ENCODE measurements at regions not wholly inside any gene's neighbourhood (a gene's known extent, or its start where the extent isn't known, plus 50 kb on each side); places are given as distances from the start of the nearest gene placed in this dataset.

DNA sequence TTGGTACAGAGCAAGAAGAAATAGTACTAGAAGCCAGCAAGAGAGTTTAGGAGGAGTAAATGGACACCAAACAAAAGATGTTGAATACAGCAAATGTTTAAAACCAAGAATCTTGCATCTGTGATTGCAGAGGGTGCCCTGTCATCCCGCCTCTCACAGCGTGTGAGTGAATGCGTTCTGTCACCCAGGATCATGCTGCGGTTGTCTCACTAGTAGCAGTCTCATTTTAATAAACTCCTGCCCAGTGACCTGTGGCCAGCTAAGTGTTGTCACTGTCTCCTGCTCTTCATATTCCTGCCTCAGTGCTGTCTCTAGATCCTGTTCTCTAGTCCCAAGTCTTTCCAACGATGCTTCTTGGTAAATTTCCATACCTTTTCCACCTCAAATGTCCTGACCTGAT is 584.6 kb downstream of the MCTP2 start (continued):
- TF ChIP-seq TCF7 (CRISPR knock-in tag; IDR thresholded peaks at IDR 0.05; ENCODE audit: low read depth): no peak
- no peak for TF ChIP-seq NFATC4 (CRISPR knock-in tag; IDR thresholded peaks at IDR 0.05)
- TF ChIP-seq JUN (CRISPR knock-in tag; IDR thresholded peaks at IDR 0.05): no peak
- TF ChIP-seq OVOL2 (CRISPR knock-in tag; IDR thresholded peaks at IDR 0.05; ENCODE audit: borderline replicate concordance): no peak
- TF ChIP-seq SOX15 (CRISPR knock-in tag; IDR thresholded peaks at IDR 0.05): no peak
- TF ChIP-seq CREM (CRISPR knock-in tag; IDR thresholded peaks at IDR 0.05): no peak
- TF ChIP-seq, protein P1, sequence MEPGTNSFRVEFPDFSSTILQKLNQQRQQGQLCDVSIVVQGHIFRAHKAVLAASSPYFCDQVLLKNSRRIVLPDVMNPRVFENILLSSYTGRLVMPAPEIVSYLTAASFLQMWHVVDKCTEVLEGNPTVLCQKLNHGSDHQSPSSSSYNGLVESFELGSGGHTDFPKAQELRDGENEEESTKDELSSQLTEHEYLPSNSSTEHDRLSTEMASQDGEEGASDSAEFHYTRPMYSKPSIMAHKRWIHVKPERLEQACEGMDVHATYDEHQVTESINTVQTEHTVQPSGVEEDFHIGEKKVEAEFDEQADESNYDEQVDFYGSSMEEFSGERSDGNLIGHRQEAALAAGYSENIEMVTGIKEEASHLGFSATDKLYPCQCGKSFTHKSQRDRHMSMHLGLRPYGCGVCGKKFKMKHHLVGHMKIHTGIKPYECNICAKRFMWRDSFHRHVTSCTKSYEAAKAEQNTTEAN (CRISPR knock-in tag; IDR thresholded peaks at IDR 0.05): no peak

DNA sequence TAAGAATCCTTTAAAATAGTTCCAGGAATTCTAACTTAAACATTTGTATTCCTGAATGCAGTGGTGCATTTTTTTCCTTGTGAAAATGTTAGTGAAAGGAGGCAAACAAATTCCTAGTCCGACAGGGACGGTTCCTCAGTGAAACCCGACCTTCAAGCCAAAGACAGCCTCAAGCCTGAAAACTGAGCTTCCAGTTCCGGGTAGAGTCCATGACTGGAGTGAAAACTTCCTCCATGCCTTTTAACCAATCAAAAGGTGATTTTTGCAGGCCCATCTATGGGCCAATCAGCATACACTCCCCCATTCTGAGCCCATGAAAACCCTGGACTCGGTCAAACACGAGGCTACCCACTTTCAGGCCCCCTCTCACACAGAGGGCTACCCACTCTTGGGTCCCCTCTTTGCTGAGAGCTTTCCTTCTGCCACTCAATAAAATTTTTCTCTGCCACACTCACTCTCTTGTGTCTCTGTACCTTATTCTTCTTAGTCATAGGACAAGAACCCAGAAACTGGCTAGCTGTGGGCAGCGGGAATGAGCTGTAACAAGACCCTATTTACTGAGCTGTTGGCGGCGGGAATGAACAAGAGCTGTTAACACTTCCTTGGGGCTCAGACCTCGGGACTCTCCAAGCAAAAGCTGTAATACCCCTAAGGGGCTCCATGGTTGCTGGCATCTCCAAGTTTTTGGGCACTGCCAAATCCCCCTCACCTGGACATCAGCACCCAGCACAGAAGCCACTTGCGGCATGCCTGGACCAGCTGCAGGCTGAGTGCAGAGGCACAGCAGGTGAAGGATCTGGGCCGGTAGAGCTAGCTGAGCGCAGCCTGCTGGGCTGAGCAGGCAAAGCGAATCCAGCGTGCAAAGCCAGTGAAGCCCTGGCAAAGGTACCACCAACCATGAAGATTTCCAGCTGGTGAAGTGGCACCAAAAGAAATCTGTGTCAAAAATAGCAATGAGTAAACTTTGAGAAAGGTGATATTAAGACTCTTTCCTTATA is 598.8 kb downstream of the MCTP2 start:
- ATAC-seq (peak; percentile 78), DNase-seq (ENCODE audit: low spot score) (no peak)
- ChIA-PET POLR2A (no interaction called here), CTCF (interaction anchor here (0.9 to 1.6 kb wide), 4 partner anchors 108 to 418 kb away, joined by 3 to 9 read pairs (median 4); no protein-coding TSS in a partner anchor)
- peaks cover 9% of the 10 kb centered on the region for H3K4me1 Mint-ChIP-seq
- peaks cover 2% of the 10 kb centered on the region; the same call in 1 of the 2 replicates for H3K36me3 Mint-ChIP-seq
- H3K4me3 Mint-ChIP-seq: no peak overlapping the region
- no peak overlapping the region for H3K27ac Mint-ChIP-seq
- TF ChIP-seq, protein P2, sequence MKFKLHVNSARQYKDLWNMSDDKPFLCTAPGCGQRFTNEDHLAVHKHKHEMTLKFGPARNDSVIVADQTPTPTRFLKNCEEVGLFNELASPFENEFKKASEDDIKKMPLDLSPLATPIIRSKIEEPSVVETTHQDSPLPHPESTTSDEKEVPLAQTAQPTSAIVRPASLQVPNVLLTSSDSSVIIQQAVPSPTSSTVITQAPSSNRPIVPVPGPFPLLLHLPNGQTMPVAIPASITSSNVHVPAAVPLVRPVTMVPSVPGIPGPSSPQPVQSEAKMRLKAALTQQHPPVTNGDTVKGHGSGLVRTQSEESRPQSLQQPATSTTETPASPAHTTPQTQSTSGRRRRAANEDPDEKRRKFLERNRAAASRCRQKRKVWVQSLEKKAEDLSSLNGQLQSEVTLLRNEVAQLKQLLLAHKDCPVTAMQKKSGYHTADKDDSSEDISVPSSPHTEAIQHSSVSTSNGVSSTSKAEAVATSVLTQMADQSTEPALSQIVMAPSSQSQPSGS (CRISPR knock-in tag; IDR thresholded peaks at IDR 0.05; ENCODE audit: borderline replicate concordance, low read depth): no peak
- TF ChIP-seq, protein P3, sequence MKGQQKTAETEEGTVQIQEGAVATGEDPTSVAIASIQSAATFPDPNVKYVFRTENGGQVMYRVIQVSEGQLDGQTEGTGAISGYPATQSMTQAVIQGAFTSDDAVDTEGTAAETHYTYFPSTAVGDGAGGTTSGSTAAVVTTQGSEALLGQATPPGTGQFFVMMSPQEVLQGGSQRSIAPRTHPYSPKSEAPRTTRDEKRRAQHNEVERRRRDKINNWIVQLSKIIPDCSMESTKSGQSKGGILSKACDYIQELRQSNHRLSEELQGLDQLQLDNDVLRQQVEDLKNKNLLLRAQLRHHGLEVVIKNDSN (CRISPR knock-in tag; IDR thresholded peaks at IDR 0.05): no peak
- TF ChIP-seq, protein P4, sequence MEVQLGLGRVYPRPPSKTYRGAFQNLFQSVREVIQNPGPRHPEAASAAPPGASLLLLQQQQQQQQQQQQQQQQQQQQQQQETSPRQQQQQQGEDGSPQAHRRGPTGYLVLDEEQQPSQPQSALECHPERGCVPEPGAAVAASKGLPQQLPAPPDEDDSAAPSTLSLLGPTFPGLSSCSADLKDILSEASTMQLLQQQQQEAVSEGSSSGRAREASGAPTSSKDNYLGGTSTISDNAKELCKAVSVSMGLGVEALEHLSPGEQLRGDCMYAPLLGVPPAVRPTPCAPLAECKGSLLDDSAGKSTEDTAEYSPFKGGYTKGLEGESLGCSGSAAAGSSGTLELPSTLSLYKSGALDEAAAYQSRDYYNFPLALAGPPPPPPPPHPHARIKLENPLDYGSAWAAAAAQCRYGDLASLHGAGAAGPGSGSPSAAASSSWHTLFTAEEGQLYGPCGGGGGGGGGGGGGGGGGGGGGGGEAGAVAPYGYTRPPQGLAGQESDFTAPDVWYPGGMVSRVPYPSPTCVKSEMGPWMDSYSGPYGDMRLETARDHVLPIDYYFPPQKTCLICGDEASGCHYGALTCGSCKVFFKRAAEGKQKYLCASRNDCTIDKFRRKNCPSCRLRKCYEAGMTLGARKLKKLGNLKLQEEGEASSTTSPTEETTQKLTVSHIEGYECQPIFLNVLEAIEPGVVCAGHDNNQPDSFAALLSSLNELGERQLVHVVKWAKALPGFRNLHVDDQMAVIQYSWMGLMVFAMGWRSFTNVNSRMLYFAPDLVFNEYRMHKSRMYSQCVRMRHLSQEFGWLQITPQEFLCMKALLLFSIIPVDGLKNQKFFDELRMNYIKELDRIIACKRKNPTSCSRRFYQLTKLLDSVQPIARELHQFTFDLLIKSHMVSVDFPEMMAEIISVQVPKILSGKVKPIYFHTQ (CRISPR knock-in tag; IDR thresholded peaks at IDR 0.05): no peak
- TF ChIP-seq, protein P5, sequence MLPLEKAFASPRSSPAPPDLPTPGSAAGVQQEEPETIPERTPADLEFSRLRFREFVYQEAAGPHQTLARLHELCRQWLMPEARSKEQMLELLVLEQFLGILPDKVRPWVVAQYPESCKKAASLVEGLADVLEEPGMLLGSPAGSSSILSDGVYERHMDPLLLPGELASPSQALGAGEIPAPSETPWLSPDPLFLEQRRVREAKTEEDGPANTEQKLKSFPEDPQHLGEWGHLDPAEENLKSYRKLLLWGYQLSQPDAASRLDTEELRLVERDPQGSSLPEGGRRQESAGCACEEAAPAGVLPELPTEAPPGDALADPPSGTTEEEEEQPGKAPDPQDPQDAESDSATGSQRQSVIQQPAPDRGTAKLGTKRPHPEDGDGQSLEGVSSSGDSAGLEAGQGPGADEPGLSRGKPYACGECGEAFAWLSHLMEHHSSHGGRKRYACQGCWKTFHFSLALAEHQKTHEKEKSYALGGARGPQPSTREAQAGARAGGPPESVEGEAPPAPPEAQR (CRISPR knock-in tag; IDR thresholded peaks at IDR 0.05): no peak
- TF ChIP-seq ATF1 (CRISPR knock-in tag; IDR thresholded peaks at IDR 0.05) (no peak), JAZF1 (CRISPR knock-in tag; IDR thresholded peaks at IDR 0.05) (no peak), NR3C1 (CRISPR knock-in tag; conservative IDR thresholded peaks at IDR 0.05; ENCODE audit: low read depth) (no peak), ZNF423 (CRISPR knock-in tag; IDR thresholded peaks at IDR 0.05) (no peak), RORB (CRISPR knock-in tag; IDR thresholded peaks at IDR 0.05) (no peak), RELA (CRISPR knock-in tag; IDR thresholded peaks at IDR 0.05; ENCODE audit: borderline replicate concordance) (no peak)
- TF ChIP-seq, protein P6, sequence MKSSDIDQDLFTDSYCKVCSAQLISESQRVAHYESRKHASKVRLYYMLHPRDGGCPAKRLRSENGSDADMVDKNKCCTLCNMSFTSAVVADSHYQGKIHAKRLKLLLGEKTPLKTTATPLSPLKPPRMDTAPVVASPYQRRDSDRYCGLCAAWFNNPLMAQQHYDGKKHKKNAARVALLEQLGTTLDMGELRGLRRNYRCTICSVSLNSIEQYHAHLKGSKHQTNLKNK (CRISPR knock-in tag; IDR thresholded peaks at IDR 0.05): no peak
- TF ChIP-seq, protein P7, sequence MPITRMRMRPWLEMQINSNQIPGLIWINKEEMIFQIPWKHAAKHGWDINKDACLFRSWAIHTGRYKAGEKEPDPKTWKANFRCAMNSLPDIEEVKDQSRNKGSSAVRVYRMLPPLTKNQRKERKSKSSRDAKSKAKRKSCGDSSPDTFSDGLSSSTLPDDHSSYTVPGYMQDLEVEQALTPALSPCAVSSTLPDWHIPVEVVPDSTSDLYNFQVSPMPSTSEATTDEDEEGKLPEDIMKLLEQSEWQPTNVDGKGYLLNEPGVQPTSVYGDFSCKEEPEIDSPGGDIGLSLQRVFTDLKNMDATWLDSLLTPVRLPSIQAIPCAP (CRISPR knock-in tag; IDR thresholded peaks at IDR 0.05): no peak
- TF ChIP-seq, protein P8, sequence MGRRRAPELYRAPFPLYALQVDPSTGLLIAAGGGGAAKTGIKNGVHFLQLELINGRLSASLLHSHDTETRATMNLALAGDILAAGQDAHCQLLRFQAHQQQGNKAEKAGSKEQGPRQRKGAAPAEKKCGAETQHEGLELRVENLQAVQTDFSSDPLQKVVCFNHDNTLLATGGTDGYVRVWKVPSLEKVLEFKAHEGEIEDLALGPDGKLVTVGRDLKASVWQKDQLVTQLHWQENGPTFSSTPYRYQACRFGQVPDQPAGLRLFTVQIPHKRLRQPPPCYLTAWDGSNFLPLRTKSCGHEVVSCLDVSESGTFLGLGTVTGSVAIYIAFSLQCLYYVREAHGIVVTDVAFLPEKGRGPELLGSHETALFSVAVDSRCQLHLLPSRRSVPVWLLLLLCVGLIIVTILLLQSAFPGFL (CRISPR knock-in tag; IDR thresholded peaks at IDR 0.05; ENCODE audit: borderline replicate concordance): no peak
- no peaks in the 10 kb centered on the region for H3K27me3 Mint-ChIP-seq (ENCODE audit: low read depth)
- H3K9me3 Mint-ChIP-seq: peaks cover 11% of the 10 kb centered on the region
